Endodermal cell (in vitro differentiated cells): ENCODE measurements at regions not wholly inside any gene's neighbourhood (a gene's known extent, or its start where the extent isn't known, plus 50 kb on each side); places are given as distances from the start of the nearest gene placed in this dataset.

ENCODE experiments used
- DNase-seq: peaks from one replicate; pipeline ENCODE4 v3.0.0-alpha.2; 2017
- H3K27ac ChIP-seq: 2 replicates; pipeline ENCODE4 v1.5.1; 2013; ENCODE audit warnings: mild to moderate bottlenecking, low read depth, low read length, moderate library complexity
- H3K27me3 ChIP-seq: 2 replicates; pipeline ENCODE4 v1.6.1; 2013; ENCODE audit warnings: mild to moderate bottlenecking, low read length, moderate library complexity; ENCODE audit not compliant: insufficient read depth, control insufficient read depth, poor library complexity, severe bottlenecking
- H3K36me3 ChIP-seq: 2 replicates; pipeline ENCODE4 v1.7.0; 2013; ENCODE audit warnings: mild to moderate bottlenecking, low read length, moderate library complexity; ENCODE audit not compliant: control insufficient read depth, insufficient read depth
- H3K4me1 ChIP-seq: one replicate; pipeline ENCODE4 v1.7.0; 2013; ENCODE audit warnings: low read length; ENCODE audit not compliant: control insufficient read depth, insufficient read depth
- H3K4me3 ChIP-seq: 2 replicates; pipeline ENCODE4 v1.5.1; 2013; ENCODE audit warnings: mild to moderate bottlenecking, low read length, moderate library complexity
- H3K9ac ChIP-seq: 2 replicates; pipeline ENCODE4 v1.6.1; 2013; ENCODE audit warnings: mild to moderate bottlenecking, low read length, moderate library complexity; ENCODE audit not compliant: poor library complexity, severe bottlenecking; ENCODE audit errors: extremely low read depth
- H3K9me3 ChIP-seq: 2 replicates; pipeline ENCODE4 v1.6.1; 2013; ENCODE audit warnings: mild to moderate bottlenecking, low read length, moderate library complexity; ENCODE audit not compliant: control insufficient read depth
- H3K27ac Mint-ChIP-seq: 2 replicates; pipeline ENCODE4 v1.8.0; 2020; ENCODE audit warnings: mixed read lengths
- H3K27me3 Mint-ChIP-seq: 2 replicates; pipeline ENCODE4 v1.8.0; 2021; ENCODE audit warnings: mild to moderate bottlenecking, mixed read lengths; ENCODE audit not compliant: insufficient read depth
- H3K36me3 Mint-ChIP-seq: 2 replicates; pipeline ENCODE4 v1.8.0; 2020; ENCODE audit warnings: low read depth, mixed read lengths
- H3K4me1 Mint-ChIP-seq: 2 replicates; pipeline ENCODE4 v1.8.0; 2020; ENCODE audit warnings: mixed read lengths
- H3K4me3 Mint-ChIP-seq: 2 replicates; pipeline ENCODE4 v1.8.0; 2020; ENCODE audit warnings: mild to moderate bottlenecking, moderate library complexity, mixed read lengths
- H3K9me3 Mint-ChIP-seq: 2 replicates; pipeline ENCODE4 v1.8.0; 2020; ENCODE audit warnings: mild to moderate bottlenecking, mixed read lengths
- WGBS, 2 experiments: methylation state at CpG; one replicate each; pipeline versions ENCODE4 v1.1.5 to v1.1.7; 2013; ENCODE audit warnings: missing lambda C conversion rate in 2 of 2, mixed read lengths in 1 of 2; ENCODE audit not compliant: insufficient coverage in 1 of 2, insufficient read length in 1 of 2; 5-methylcytosine and 5-hydroxymethylcytosine counted together
- TF ChIP-seq, protein P1 (sequence below): fragments of 200-600 bp; sonication (generic); conservative IDR thresholded peaks from 2 replicates; pipeline ENCODE4 v1.5.0; 2021; ENCODE audit warnings: antibody characterized with exemption, mild to moderate bottlenecking

DNA sequence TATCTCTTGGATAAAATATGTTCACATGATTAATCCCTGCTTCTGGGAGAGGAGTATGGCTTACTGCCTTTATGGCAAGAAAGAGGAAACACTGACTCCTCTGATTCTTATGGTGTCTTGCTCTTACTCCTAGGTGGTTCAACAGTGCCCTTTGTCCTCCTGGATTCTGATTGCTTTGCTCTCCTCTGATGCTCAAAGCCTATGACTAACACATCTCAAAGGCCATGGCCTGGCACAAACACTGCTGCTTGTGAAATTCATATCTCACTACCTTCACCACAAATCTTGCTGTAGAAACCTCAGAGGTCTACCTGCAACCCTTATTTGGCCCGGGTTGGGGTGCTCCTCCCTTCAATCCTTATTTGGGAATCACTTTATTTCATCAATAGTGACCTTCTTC is 217.2 kb downstream of the C12orf50 start:
- no peak overlapping the region for H3K27ac Mint-ChIP-seq
- Histone ChIP-seq H3K36me3 (no peaks in the 10 kb centered on the region), H3K27me3 (no peaks in the 10 kb centered on the region), H3K27ac (no peak overlapping the region), H3K9ac (no peak overlapping the region), H3K4me3 (no peak overlapping the region), H3K4me1 (no peaks in the 10 kb centered on the region), H3K9me3 (no peaks in the 10 kb centered on the region)
- TF ChIP-seq, protein P1, sequence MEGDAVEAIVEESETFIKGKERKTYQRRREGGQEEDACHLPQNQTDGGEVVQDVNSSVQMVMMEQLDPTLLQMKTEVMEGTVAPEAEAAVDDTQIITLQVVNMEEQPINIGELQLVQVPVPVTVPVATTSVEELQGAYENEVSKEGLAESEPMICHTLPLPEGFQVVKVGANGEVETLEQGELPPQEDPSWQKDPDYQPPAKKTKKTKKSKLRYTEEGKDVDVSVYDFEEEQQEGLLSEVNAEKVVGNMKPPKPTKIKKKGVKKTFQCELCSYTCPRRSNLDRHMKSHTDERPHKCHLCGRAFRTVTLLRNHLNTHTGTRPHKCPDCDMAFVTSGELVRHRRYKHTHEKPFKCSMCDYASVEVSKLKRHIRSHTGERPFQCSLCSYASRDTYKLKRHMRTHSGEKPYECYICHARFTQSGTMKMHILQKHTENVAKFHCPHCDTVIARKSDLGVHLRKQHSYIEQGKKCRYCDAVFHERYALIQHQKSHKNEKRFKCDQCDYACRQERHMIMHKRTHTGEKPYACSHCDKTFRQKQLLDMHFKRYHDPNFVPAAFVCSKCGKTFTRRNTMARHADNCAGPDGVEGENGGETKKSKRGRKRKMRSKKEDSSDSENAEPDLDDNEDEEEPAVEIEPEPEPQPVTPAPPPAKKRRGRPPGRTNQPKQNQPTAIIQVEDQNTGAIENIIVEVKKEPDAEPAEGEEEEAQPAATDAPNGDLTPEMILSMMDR: no peak
- DNase-seq: no peak
- peaks cover 3% of the 10 kb centered on the region for H3K27me3 Mint-ChIP-seq
- no peaks in the 10 kb centered on the region for H3K4me1 Mint-ChIP-seq
- no peaks in the 10 kb centered on the region for H3K36me3 Mint-ChIP-seq
- H3K4me3 Mint-ChIP-seq: no peak overlapping the region
- no peaks in the 10 kb centered on the region for H3K9me3 Mint-ChIP-seq
- 91% methylated on average over 1 of the region's 1 CpG; no CpG with 5 or more reads in 1 of the 2 experiments for WGBS, 2 experiments

DNA sequence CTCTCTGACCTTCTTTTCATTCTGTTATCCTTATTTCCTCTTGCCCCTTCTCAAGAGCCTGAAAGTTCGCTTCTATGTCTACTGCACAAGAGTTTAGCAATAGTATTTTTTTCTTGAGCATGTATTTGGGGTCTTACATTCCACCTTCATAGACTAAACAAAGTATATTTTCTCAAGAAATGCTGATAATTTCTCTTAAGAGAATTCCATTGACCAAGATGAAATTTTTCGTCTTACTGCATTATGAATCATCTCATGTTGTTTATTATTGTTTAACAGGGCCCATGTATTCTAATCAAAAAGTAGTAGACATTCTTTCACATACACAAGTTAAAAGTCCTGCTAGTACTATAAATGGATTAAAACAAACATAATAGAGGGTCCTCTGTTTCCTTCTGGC is 219.3 kb downstream of the C12orf50 start:
- H3K9me3 Mint-ChIP-seq: no peaks in the 10 kb centered on the region
- H3K27me3 Mint-ChIP-seq: peaks cover 3% of the 10 kb centered on the region
- TF ChIP-seq, protein P1: no peak
- 88% methylated on average over 2 of the region's 2 CpGs; no CpG with 5 or more reads in 1 of the 2 experiments for WGBS, 2 experiments
- no peak overlapping the region for H3K27ac Mint-ChIP-seq
- H3K36me3 ChIP-seq: no peaks in the 10 kb centered on the region
- H3K4me3 ChIP-seq: no peak overlapping the region
- peaks cover 4% of the 10 kb centered on the region for H3K4me1 Mint-ChIP-seq
- DNase-seq: no peak
- no peaks in the 10 kb centered on the region for H3K27me3 ChIP-seq
- no peak overlapping the region for H3K4me3 Mint-ChIP-seq
- no peaks in the 10 kb centered on the region for H3K4me1 ChIP-seq
- no peak overlapping the region for H3K9ac ChIP-seq
- no peaks in the 10 kb centered on the region for H3K36me3 Mint-ChIP-seq
- H3K9me3 ChIP-seq: no peaks in the 10 kb centered on the region
- no peak overlapping the region for H3K27ac ChIP-seq

DNA sequence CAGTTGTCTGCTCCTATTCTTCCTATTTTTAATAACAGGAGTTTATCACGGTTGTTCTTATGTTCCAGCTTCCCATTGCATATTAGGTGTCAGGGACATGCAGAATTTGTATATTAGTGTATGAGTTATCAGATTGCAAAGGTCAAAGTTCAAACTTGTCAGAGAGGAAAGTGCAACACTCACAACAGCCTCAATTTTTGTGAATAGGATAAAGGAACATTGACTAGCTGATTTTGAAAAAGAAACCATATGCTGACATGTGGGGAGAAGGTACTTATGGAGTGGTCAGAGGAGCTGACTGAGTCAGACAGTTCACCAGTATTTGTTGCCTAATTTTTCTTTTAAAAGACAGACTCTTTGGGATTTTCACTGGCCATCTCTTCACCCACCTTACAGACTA is 222.1 kb downstream of the C12orf50 start:
- no peak overlapping the region for H3K9ac ChIP-seq
- no peaks in the 10 kb centered on the region for H3K4me1 ChIP-seq
- H3K4me3 Mint-ChIP-seq: no peak overlapping the region
- DNase-seq: no peak
- H3K27me3 ChIP-seq: no peaks in the 10 kb centered on the region
- no peak overlapping the region for H3K4me3 ChIP-seq
- H3K9me3 ChIP-seq: no peaks in the 10 kb centered on the region
- H3K9me3 Mint-ChIP-seq: no peaks in the 10 kb centered on the region
- H3K4me1 Mint-ChIP-seq: peaks cover 6% of the 10 kb centered on the region
- H3K27ac Mint-ChIP-seq: no peak overlapping the region
- TF ChIP-seq, protein P1: no peak
- H3K36me3 ChIP-seq: no peaks in the 10 kb centered on the region
- H3K27me3 Mint-ChIP-seq: peaks cover 2% of the 10 kb centered on the region
- WGBS, 2 experiments: 40 to 43% methylated on average over 1 of the region's 1 CpG
- H3K36me3 Mint-ChIP-seq: no peaks in the 10 kb centered on the region
- no peak overlapping the region for H3K27ac ChIP-seq
